Right kidney (tissue), 1 donor: ENCODE measurements at regions not wholly inside any gene's neighbourhood (a gene's known extent, or its start where the extent isn't known, plus 50 kb on each side); places are given as distances from the start of the nearest gene placed in this dataset.
"Not testable (repeated sequence)": the region's sequence is repeated elsewhere in the genome, so short reads cannot be mapped to it uniquely, and the experiment has no call there.

Source experiments
- DNase-seq: peaks from one replicate; pipeline ENCODE4 v3.0.0-alpha.2; 2016

- DNase-seq, result no peak
Measured at GRCh38 chr10:2890093-2890492, 177.3 kb upstream of the PFKP start.

GRCh38 chr10:2888403-2889004, 178.8 kb upstream of the PFKP start:
- DNase-seq, result no peak

- no peak for DNase-seq
Measured at GRCh38 chr10:2887391-2888070, 179.8 kb upstream of the PFKP start.

GRCh38 chr10:2886662-2887061, 180.7 kb upstream of the PFKP start:
- no peak for DNase-seq

GRCh38 chr10:2885288-2886278, 181.8 kb upstream of the PFKP start:
- no peak for DNase-seq

DNA sequence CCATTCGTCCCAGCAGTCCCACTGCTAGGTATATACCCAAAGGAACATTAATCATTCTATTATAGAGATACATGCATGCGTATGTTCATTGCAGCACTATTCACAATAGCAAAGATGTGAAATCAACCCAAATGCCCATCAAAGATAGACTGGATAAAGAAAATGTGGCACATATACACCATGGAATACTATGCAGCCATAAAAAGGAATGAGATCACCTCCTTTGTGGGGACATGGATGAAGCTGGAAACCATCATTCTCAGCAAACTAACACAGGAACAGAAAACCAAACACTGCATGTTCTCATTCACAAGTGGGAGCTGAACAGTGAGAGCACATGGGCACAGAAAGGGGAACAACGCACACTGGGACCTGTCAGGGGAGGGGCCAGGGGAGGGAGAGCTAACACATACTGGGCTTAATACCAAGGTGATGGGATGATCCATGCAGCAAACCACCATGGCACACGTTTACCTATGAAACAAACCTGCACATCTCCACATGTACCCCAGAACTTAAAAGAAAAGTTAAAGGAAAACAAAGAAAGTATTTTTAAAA, 183.3 kb upstream of the PFKP start:
- DNase-seq, result not testable (repeated sequence)

- DNase-seq, result no peak
Measured at GRCh38 chr10:2883238-2883637, 184.1 kb upstream of the PFKP start.

DNA sequence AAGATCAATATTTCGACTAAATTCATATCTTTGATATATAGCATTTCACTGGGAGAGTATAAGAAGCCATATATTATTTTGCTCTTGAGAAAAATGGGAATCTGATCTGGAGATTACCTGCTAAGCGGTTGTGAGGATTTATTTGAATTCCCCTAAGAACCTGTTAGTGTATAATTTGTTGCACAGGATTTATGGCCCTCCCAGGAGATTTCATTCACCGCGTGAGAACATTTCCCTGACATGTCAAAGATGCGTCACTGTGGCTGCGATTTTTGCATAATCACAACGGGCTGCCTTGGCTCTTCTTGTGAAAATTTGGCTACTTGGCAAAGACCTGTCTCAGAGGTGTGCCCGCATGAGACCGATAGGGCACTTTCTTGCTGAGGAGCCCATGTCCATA, 184.7 kb upstream of the PFKP start:
- no peak for DNase-seq

DNA sequence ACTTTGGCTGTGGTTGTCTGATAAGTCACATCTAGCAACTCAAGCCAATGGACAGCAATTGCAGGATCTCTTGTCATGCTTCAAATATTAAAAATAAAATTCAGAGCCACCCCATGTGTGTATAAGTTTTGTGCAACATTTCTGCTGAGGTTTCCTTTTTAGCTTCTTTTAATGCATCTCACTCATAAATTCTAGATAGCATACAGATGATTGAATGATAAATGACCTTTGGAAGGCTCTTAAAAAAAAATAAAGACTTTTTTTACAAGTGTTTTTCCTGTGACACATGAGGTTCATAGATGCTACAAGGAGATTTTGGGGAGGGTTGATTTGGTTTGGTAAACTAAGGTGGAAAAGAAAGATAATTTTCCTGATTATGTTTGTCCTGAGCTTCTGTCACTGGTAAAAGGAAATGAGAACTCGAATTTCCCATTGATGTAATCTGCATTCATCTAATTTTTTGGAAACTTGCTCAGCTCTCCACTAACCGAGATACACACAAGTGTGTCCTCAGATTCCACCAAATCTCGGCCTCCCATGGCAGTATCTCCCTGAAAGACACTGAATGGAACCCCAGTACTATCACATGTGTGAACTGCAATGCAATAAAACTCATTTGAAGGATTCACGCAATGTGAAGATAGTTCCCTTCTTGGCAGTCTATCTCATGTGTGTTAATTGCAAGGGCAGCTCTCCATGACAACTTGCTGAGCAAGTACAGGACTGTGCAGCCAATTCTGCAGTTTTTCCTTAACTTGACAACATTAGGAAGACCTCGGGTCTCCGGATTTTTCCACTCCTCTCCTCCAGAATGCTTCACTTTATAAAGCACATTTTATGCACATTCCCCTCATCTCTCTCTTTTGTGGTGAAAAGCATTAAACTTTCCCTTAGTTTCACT, 185.4 kb upstream of the PFKP start:
- DNase-seq, result no peak

- not testable (repeated sequence) for DNase-seq
Measured at GRCh38 chr10:2880050-2880449, 187.3 kb upstream of the PFKP start.

GRCh38 chr10:2878818-2879217, 188.5 kb upstream of the PFKP start:
- no peak for DNase-seq

GRCh38 chr10:2876032-2876431, 191.3 kb upstream of the PFKP start:
- DNase-seq, result no peak

DNA sequence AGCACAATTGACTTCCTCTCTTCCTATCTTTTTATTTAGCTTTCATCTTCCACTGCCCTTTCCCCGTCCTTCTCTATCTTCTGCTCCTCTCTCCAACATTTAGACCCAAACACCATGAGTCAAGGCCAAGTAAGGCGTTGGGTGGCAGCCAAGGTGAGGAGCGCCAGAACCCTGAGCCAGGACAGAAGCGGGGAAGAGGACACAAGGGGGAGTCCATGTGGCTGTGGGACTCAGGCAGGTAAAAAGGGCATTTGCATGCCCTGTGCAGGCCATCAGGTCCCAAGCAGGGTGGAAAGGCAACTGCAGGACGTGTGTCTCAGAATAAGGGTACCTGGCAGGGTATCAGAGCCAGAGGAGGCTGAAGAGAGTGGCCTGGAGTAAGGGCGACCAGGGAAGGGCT, 192.4 kb upstream of the PFKP start:
- no peak for DNase-seq

- no peak for DNase-seq
Measured at GRCh38 chr10:2873769-2874168, 193.6 kb upstream of the PFKP start.

DNA sequence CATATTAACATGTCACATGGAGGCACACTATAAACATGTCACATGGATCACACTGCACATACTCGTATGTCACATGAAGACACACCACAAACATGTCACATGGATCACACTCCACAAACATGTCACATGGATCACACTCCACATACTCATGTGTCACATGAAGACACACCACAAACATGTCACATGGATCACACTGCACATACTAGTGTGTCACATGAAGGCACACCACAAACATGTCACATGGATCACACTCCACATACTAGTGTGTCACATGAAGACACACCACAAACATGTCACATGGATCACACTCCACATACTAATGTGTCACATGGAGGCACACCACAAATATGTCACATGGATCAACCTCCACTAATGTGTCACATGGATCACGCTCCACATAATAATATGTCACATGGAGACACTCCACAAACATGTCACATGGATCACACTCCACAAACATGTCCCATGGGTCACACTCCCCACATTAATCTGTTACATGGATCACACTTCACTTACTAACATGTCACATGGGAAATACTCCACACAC, 195.6 kb upstream of the PFKP start:
- DNase-seq, result no peak

DNA sequence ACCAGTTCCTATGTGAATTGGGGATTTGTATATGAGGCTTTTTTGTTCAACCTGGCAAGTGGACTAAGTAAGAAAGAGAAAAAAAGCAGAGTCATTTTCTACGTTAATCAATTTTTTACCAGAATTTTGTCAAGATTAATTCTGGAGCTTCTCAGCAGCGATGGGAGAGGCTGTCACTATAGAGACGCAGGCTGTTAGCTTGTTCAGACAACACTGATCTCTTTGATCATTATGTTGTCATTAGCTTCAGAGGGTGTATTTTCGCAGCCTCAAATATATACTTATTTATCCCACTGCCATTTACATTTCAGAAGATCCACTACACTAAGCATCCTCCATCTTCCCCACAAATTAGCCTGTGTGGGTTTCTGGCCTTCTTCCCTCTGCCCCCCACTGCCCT, 196.7 kb upstream of the PFKP start:
- DNase-seq, result no peak

DNA sequence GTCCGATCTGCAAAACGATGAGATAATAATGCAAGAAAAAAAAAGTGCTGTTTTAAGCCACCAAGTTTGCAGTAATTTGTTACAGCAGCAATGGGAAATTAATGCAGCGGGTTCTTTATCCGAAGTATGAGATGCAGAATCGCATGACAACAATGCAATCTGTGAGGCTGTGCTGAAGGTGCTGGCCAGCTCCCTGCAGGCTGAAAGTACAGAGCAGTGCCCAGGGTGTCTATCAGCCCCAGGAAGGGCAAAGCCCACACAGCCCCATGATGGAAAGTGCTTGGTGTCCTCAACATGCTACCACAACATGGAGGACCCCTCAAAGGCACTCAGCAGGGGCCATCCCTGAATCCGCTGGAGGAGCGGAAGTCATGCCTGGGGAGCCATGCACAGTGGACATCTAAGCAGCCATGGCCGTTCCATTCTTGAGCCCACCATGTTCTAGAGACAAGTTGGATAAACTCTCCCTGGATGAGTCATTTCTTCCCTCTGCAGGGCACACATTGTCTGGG, 199.5 kb upstream of the PFKP start:
- no peak for DNase-seq

- no peak for DNase-seq
Measured at GRCh38 chr10:2866569-2866968, 200.8 kb upstream of the PFKP start.

DNA sequence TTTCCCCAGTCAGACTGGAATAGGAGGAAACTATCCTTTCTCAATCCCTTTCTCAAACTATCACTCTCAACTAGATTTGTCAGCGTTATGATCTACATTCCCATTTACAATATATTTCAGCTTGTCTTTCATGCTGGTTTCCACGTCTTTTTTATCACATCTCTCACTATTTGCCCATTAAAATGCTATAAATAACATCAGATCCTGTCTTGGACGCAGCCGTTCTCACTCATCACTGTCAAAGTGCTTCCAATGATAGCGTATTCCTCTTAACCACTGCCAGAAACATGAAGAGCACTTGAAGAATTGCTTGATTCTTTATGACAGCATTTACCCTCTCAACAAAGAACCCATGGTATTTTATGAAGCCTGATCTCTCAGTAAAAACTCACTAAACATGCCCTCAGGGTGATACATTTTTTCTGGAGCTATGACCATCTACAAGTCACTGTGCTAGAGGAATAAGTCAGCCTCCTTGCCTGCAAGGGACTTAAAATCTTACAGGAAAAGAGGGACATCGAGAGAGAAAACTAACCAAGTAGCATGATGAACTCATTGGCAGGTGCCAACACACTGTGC, 205.6 kb upstream of the PFKP start:
- DNase-seq, result no peak

- DNase-seq, result no peak
Measured at GRCh38 chr10:2858452-2858851, 208.9 kb upstream of the PFKP start.

GRCh38 chr10:2856598-2856997, 210.8 kb upstream of the PFKP start:
- DNase-seq, result no peak
